ENCODE measurements at regions not wholly inside any gene's neighbourhood (a gene's known extent, or its start where the extent isn't known, plus 50 kb on each side); places are given as distances from the start of the nearest gene placed in this dataset.

DNA sequence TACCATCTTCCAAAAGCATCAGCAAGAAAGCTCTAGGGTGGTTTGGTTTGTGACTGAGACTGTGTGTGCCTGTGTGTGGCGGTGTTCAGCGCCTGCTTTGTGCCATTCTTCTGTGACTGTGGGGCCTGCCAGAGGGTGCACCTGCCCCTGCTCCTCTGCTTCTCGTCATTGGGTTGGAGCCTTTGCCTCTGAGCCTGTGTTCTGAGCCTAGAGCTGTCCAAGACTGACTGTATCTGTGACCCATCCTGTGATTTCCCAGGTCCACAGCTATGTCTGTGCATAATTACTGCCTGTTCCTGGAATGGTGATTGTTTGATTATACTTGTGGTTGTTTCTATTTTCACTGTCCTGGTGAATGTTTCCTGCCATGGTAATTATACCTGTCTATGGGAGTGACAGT, 57.1 kb upstream of the KLHL29 start:
- no TSS peak for BruUV-seq (replicated peaks)
- Histone ChIP-seq H3K79me1 (ENCODE audit: low read depth in 1 of 2, low read length in 2 of 2) (no peaks in the 10 kb centered on the region), H2AK9ac (replicated peaks; ENCODE audit: low read depth, low read length, poor library complexity) (no peak overlapping the region), H3K36me3 (ENCODE audit: control insufficient read depth, insufficient read depth, low read length) (no peaks in the 10 kb centered on the region), H3K27me3 (ENCODE audit: control insufficient read depth, insufficient read depth, low read length) (peaks cover 9% of the 10 kb centered on the region), H4K91ac (ENCODE audit: insufficient read depth, low read depth, low read length) (no peak overlapping the region), H3K9ac (ENCODE audit: low read depth, low read length) (no peak overlapping the region), H4K20me1 (ENCODE audit: insufficient read depth, low read length) (no peaks in the 10 kb centered on the region), H4K5ac (ENCODE audit: low read depth, low read length) (no peak overlapping the region), H2BK120ac (ENCODE audit: low read depth, low read length) (no peak overlapping the region), H3K23ac (ENCODE audit: low read depth, low read length) (no peak overlapping the region), H2AFZ (replicated peaks; ENCODE audit: low read length, poor library complexity) (no peak overlapping the region), H3K56ac (ENCODE audit: extremely low read depth, insufficient read depth, low read length) (no peak overlapping the region), H4K8ac (ENCODE audit: low read depth in 2 of 2, low read length in 2 of 2) (no peak overlapping the region), H2BK5ac (ENCODE audit: low read depth, low read length, poor library complexity, severe bottlenecking) (no peak overlapping the region), H3K4me2 (ENCODE audit: low read depth, low read length) (no peak overlapping the region), H3K14ac (replicated peaks; ENCODE audit: low read depth, low read length) (no peak overlapping the region), H3K27ac (ENCODE audit: insufficient read depth, low read length) (no peak overlapping the region), H2AK5ac (ENCODE audit: low read depth, low read length) (no peak overlapping the region), H3K4ac (ENCODE audit: low read depth, low read length) (no peak overlapping the region), H3K4me3 (ENCODE audit: insufficient read depth, low read depth, low read length) (no peak overlapping the region), H2BK20ac (ENCODE audit: low read depth, low read length) (no peak overlapping the region), H3K9me3 (ENCODE audit: control insufficient read depth, insufficient read depth, low read length) (no peaks in the 10 kb centered on the region), H3K18ac (ENCODE audit: low read depth, low read length) (no peak overlapping the region), H3K9me1 (ENCODE audit: insufficient read depth, low read length) (no peaks in the 10 kb centered on the region), H2BK15ac (ENCODE audit: low read depth, low read length) (no peak overlapping the region), H3K4me1 (ENCODE audit: control insufficient read depth, insufficient read depth, low read length) (no peaks in the 10 kb centered on the region)
- WGBS, 2 experiments (ENCODE audit: extremely low coverage in 2 of 2, insufficient read length in 1 of 2): 60% methylated on average over 2 of the region's 3 CpGs; no CpG with 5 or more reads in 1 of the 2 experiments
- DNase-seq: no peak
- dilution Hi-C loops (cut with HindIII; ENCODE audit: low sequenced_read_pairs, unreplicated experiment) (no loop called here), in situ Hi-C loops (cut with MboI; ENCODE audit: low sequenced_read_pairs) (no loop called here), intact Hi-C loops (cut with micrococcal nuclease) (no loop called here)
- no peak for ATAC-seq (ENCODE audit: low read depth)
- CTCF ChIA-PET: no interaction called here
- TF ChIP-seq MAFK (IDR thresholded peaks at IDR 0.05; ENCODE audit: low read depth, low read length) (no peak), FOS (IDR thresholded peaks at IDR 0.05; ENCODE audit: low read depth, low read length) (no peak), SMC3 (IDR thresholded peaks at IDR 0.05; ENCODE audit: low read depth, low read length) (no peak), CEBPB (IDR thresholded peaks at IDR 0.05; ENCODE audit: low read depth, low read length) (no peak), NFE2L2 (IDR thresholded peaks at IDR 0.05; ENCODE audit: low read depth, low read length) (no peak), RFX5 (IDR thresholded peaks at IDR 0.05; ENCODE audit: low read depth, low read length) (no peak)
- POLR2A ChIA-PET (ENCODE audit: unreplicated experiment): no interaction called here

Data from IMR-90 (cell line).